ENCODE measurements at regions not wholly inside any gene's neighbourhood (a gene's known extent, or its start where the extent isn't known, plus 50 kb on each side); places are given as distances from the start of the nearest gene placed in this dataset.

GRCh38 chr6:4712291-4712690 lies 63.9 kb upstream of the CDYL start:
- no peak for TF ChIP-seq CTCF (IDR thresholded peaks at IDR 0.05; ENCODE audit: borderline replicate concordance, control extremely low read depth, extremely low read depth, insufficient read depth, missing control alignments)
- no peak for DNase-seq (ENCODE audit: low spot score)
- in situ Hi-C loops (cut with MboI; ENCODE audit: low sequenced_read_pairs, unreplicated experiment): no loop called here

GRCh38 chr6:4707011-4707410 lies 69.2 kb upstream of the CDYL start:
- DNase-seq (ENCODE audit: low spot score): no peak
- in situ Hi-C loops (cut with MboI; ENCODE audit: low sequenced_read_pairs, unreplicated experiment): no loop called here
- no peak for TF ChIP-seq CTCF (IDR thresholded peaks at IDR 0.05; ENCODE audit: borderline replicate concordance, control extremely low read depth, extremely low read depth, insufficient read depth, missing control alignments)

GRCh38 chr6:4705809-4706208 lies 70.4 kb upstream of the CDYL start:
- no peak for TF ChIP-seq CTCF (IDR thresholded peaks at IDR 0.05; ENCODE audit: borderline replicate concordance, control extremely low read depth, extremely low read depth, insufficient read depth, missing control alignments)

GRCh38 chr6:4703382-4703781 lies 72.8 kb upstream of the CDYL start:
- in situ Hi-C loops (cut with MboI; ENCODE audit: low sequenced_read_pairs, unreplicated experiment): no loop called here
- DNase-seq (ENCODE audit: low spot score): no peak
- no peak for TF ChIP-seq CTCF (IDR thresholded peaks at IDR 0.05; ENCODE audit: borderline replicate concordance, control extremely low read depth, extremely low read depth, insufficient read depth, missing control alignments)

More at GRCh38 chr6:4705809-4706208, 70.4 kb upstream of the CDYL start:
- no peak for DNase-seq (ENCODE audit: low spot score)
- in situ Hi-C loops (cut with MboI; ENCODE audit: low sequenced_read_pairs, unreplicated experiment): no loop called here

- in situ Hi-C loops (cut with MboI; ENCODE audit: low sequenced_read_pairs, unreplicated experiment): no loop called here
- TF ChIP-seq CTCF (IDR thresholded peaks at IDR 0.05; ENCODE audit: borderline replicate concordance, control extremely low read depth, extremely low read depth, insufficient read depth, missing control alignments): no peak
- DNase-seq (ENCODE audit: low spot score): no peak
Observed at GRCh38 chr6:4698901-4699659, 77.1 kb upstream of the CDYL start.

DNA sequence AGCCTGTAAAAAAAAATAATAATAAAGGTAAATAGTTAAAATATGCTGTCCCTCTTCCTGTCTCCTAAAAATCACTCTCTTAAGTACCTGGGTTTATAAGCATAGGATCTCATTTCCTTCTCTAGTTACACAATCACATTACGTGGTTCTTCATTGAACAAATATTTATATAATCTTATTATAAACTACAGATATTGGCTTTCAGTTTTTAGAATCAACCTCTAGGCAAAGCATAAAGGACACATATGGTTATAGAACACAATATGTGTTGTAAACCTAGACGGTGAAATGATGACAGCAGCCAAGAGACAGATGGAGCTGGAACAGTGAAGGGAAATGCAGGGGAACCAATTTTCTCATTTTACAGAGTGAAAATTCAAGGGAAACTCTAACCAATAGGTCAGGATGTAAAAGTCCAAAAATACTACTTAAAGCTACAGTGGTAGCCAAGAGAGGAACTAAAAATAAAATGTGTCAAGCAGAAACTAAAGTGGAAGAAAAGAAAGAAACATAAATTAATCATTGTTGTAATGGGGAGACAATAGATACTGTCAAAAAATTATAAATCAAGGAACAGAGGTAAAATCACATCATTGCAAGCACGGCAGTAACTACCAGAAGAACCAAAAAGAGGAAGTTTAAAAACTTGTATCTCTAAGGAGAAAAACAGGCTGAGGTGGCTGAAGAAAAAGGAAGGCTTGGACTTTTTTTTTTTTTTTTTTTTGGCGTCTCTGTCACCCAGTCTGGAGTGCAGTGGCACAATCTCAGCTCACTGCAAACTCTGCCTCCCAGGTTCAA lies 82.8 kb upstream of the CDYL start:
- in situ Hi-C loops (cut with MboI; ENCODE audit: low sequenced_read_pairs, unreplicated experiment): no loop called here
- no peak for TF ChIP-seq CTCF (IDR thresholded peaks at IDR 0.05; ENCODE audit: borderline replicate concordance, control extremely low read depth, extremely low read depth, insufficient read depth, missing control alignments)
- DNase-seq (ENCODE audit: low spot score): no peak
